NCI-H2107 (cell line): ENCODE measurements at regions not wholly inside any gene's neighbourhood (a gene's known extent, or its start where the extent isn't known, plus 50 kb on each side); places are given as distances from the start of the nearest gene placed in this dataset.

ENCODE experiments used
- DNase-seq: peaks from one replicate; lab custom pipeline; 2025; lab: John Stamatoyannopoulos, UW

DNA sequence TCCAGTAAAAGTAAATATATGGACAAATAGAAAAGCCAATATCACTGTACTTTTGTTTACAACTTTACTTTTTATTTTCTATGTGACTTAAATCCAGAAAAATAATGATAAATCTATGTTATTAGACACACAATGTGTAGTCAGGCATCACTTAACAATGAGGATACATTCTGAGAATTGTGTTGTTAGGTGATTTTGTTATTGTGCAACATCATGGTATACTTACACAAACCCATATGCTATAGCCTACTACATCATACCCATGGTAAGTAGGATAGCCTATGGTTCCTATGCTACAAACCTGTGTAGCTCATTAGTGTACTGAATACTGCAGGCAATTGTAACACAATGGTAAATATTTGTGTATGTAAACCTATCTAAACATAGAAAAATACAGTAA, 781.7 kb upstream of the GHITM start:
- no peak for DNase-seq

GRCh38 chr10:83367036-83367435, 772.3 kb upstream of the GHITM start:
- no peak for DNase-seq

GRCh38 chr10:83371696-83372490, 767.4 kb upstream of the GHITM start:
- no peak for DNase-seq

DNA sequence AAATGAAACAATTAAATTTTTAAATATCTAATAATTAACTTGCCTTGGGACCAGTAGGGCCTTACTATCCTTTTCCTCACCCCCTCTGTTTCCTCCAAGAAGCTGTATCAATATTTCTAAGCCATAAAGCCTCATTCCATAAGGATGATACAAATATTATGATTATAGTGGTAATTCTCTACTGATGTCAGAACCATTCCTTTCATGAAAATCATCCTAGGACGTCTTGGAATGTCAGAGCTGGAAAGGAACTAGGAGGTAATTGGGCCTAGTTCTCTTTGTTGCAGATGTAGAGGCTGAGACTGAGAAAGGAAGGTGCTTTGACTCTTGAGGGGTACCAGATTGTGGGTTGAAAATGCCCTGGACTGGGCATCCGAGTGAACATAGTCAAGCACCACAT, 766.7 kb upstream of the GHITM start:
- no peak for DNase-seq

DNA sequence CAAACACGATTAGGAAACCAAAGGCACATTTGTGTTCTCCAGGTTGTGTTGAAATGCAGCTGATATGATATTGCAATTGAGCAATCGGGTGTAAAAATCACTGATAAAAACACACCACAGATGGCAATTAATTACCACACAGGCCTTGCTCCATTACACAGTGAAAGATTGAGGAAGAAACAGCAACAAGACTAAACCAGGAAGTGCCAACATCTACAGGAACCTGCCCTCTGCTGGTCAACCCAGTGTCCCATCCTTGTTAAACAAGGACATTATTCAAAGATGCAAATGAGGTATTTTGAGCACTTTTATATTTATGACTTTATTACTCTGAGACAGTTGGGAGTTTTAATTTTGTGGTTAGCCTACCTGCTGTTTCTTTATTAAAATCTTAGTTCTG, 765.6 kb upstream of the GHITM start:
- no peak for DNase-seq

DNA sequence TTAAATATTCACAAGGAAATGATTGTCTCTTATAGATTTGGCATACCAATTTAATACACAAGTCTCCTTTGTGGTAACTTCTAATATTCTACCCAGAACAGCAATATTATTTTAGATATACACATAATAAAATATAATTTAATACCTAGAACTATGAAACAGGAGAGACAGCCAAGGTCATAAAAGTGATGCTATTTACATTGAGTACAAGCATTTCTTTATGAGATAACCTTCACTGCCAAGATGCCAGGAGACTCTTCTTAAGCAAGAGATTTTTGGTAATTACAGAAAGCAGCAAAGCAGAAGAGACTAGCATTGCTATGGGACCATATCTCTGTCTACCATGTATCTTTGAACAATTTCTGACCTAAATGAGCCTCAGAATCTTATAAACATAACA, 764.6 kb upstream of the GHITM start:
- DNase-seq = no peak

- DNase-seq = no peak
These were observed 764.0 kb upstream of the GHITM start for GRCh38 chr10:83375274-83375673.

DNA sequence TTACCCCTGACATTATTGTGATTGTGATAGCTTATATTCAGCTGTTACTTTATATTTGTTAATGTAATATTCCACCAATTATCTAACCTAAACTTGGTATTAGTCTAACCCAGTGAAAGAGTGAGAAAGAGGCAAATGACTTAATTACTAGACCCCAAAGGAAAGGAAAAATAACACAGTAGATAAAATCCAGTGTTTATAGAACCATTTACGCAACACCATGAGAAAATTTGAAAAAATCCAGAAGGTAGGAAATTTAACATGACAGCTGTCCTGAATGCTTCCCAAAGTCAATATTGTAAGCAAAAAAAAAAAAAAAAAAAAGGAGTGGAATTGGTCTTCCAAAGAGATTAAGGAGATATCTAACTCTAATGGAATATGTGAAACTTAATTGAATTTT, 741.5 kb upstream of the GHITM start:
- no peak for DNase-seq

- no peak for DNase-seq
These were observed 728.7 kb upstream of the GHITM start for GRCh38 chr10:83410570-83410969.

DNA sequence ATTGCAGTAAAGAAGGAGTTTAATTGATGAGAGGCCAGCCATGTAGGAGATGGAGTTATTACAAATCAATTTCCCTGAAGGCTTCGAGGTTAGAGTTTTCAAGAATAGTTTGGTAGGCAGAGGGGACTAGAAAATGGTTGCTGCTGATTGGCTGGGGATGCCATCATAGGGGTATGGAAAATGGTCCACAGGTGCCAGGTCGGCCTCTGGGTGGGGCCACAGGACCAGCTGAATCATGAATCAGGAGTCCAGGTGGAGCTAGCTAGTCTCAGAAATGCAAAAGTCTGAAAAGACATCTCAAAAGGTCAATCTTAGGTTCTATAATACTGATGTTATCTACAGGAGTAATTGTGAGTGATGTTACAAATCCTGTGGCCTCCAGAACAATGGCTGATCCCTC, 714.0 kb upstream of the GHITM start:
- DNase-seq = no peak

- DNase-seq = no peak
These were observed 712.2 kb upstream of the GHITM start for GRCh38 chr10:83427101-83427500.

- DNase-seq = no peak
These were observed 706.9 kb upstream of the GHITM start for GRCh38 chr10:83432261-83433045.

DNA sequence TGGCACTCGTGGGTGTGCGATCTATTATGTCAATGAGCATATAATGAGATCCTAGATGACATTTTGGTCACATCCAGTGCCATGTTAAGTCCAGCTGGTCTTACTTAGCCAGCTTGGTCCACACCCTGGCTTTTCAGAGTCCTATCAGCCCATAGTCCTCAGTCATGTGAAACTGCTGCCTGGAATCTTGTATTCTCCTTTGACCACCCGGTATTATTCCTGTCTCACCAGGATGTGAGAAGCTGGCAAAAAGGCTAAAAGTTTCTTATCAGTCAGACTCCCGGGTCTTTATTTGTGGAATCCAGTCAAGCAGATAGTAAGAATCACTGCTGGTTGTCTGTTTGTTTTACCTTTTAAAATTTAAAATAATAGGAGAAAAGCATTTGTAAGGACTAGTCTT, 705.6 kb upstream of the GHITM start:
- no peak for DNase-seq

- no peak for DNase-seq
These were observed 691.3 kb upstream of the GHITM start for GRCh38 chr10:83448013-83448412.

GRCh38 chr10:83458611-83459010, 680.7 kb upstream of the GHITM start:
- no peak for DNase-seq

- no peak for DNase-seq
These were observed 680.2 kb upstream of the GHITM start for GRCh38 chr10:83459124-83459523.

DNA sequence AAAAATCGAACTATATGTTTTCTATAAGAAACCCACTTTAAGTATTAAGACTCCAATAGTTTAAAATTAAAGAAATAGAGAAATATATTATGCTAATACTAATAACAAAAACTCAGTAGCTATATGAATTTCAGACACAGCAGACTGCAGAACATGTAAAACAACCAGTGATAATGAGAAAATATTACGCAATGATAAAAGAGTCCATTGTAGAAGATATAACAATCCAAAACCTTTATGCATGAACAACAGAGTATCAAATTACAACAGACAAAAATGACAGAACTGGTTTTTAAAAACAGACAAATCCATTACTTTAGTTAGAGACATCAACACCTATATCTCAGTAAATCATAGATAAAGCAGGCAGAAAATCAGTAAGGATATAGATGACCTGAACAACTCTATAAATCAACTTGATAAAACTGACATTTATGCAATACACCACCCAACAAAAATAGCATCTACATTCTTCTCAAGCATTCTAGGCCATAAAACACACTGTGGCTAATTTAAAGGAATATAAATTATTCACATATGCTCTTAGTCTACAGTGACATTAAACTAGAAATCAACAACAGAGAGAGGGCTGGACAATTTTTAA, 669.5 kb upstream of the GHITM start:
- no peak for DNase-seq

DNA sequence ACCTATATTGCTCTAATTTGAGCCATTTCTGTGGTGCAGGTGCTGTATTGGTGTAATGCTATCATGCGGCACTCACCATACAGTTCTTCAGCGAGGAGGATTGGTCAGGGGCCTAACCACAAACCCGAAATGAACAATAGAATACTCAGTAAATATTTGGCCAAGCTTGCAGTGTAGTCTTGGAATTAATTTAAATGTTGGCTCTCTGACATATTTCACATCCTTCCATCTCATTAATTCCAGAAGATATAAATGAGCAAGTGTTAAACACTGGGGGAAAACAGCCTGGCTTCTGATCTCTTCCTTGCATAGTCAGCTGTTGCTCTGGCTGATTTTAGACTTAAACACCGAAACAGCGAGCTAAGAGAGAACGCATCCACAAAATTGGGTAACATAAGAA, 663.1 kb upstream of the GHITM start:
- DNase-seq = no peak

DNA sequence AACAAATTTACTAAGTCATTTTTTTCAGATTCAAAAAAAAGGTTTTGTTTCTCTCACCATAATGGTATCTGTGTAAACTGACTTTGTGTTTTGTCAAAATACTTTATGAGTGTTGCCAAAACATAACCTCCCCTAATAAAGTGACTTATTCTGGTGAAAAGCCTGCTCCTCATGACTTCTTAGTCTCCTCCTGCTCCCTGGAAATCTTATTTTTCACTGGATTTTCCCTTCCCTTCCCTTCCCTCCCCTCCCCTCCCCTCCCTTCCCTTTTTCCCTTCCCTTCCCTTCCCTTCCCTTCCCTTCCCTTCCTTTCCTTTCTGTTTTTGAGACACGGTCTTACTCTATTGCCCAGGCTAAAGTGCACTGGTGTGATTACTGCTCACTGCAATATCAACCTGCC, 650.1 kb upstream of the GHITM start:
- no peak for DNase-seq

DNA sequence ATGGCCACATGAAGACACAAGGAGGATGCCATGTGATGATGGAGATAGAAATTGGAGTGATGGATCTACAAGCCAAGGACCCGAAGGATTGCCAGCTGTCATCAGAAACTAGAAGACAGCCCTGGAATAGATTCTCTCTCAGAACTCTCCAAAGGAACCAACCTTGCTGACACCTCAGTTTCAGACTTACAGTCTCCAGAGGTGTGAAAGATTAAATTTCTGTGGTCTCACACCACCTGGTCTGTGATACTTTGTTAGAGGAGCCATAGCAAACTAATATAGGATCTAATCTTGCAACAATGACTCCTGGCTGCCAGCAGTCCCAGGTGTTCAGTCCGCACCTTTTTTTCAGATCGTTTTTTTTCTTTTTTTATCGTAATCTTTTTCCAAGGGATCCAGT, 647.3 kb upstream of the GHITM start:
- no peak for DNase-seq

DNA sequence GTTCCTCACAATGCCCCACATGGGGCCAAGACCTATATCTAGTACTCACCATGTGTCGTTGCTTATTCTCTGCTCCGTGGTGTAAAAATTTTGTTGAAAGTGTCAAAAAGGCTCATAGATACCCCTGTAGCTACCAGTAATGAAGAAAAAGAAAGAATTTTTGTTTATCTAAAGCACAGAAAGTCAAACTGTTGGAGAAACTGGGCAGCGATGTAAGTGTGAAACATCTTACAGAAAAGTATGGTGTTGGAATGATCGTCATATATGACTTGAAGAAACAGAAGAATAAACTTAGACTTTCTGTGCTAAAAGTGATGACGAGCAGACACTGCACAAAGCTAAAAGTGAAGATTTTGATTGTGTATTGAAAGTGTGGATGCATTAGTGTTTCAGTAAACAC, 626.6 kb upstream of the GHITM start:
- no peak for DNase-seq

DNA sequence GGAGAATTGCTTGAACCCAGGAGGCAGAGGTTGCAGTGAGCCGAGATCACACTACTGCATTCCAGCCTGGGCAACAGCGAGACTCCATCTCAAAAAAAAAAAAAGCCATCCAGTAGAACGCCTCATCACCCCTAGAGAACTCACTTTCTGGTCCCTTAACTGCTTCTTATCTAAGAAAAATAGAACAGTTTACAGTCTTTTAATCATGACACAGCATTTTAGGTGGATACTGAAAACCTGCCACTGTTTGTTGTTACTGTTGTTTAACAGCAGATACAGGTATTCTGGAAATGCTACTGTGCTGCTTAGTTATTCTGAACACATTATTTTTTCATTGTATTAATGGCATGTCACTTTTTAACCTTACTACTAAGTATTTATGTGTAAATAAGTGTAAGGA, 624.3 kb upstream of the GHITM start:
- DNase-seq = no peak

- DNase-seq = no peak
These were observed 622.5 kb upstream of the GHITM start for GRCh38 chr10:83516788-83517187.
